ENCODE measurements at regions not wholly inside any gene's neighbourhood (a gene's known extent, or its start where the extent isn't known, plus 50 kb on each side); places are given as distances from the start of the nearest gene placed in this dataset.

- H3K27me3 ChIP-seq (ENCODE audit: insufficient read depth, insufficient read length) = no peaks in the 10 kb centered on the region
- no peak for TF ChIP-seq ZNF274 (IDR thresholded peaks at IDR 0.05; ENCODE audit: low read depth, low read length)
- TF ChIP-seq SUZ12 (IDR thresholded peaks at IDR 0.05; ENCODE audit: extremely low read depth, insufficient read depth, insufficient read length) = no peak
- no peak for TF ChIP-seq YY1 (IDR thresholded peaks at IDR 0.05; ENCODE audit: insufficient read depth, insufficient read length)
- no peak overlapping the region for H3K9ac ChIP-seq (ENCODE audit: insufficient read length, low read depth)
- no peaks in the 10 kb centered on the region for H3K36me3 ChIP-seq (ENCODE audit: insufficient read depth, insufficient read length, low read length)
- no peaks in the 10 kb centered on the region for H3K4me1 ChIP-seq (ENCODE audit: insufficient read depth, insufficient read length)
- no peak for DNase-seq (ENCODE audit: low read depth, low spot score)
- no peak overlapping the region for H3K4me3 ChIP-seq (ENCODE audit: insufficient read length, low read depth)
- no peaks in the 10 kb centered on the region for H3K9me3 ChIP-seq (ENCODE audit: insufficient read depth, low read length)
Measured at GRCh38 chr16:11471548-11471947, 115.2 kb downstream of the LITAF start.

GRCh38 chr16:11472410-11472809 is 114.3 kb downstream of the LITAF start:
- Histone ChIP-seq H3K9ac (ENCODE audit: insufficient read length, low read depth) (no peak overlapping the region), H3K27me3 (ENCODE audit: insufficient read depth, insufficient read length) (no peaks in the 10 kb centered on the region), H3K9me3 (ENCODE audit: insufficient read depth, low read length) (no peaks in the 10 kb centered on the region), H3K4me3 (ENCODE audit: insufficient read length, low read depth) (no peak overlapping the region), H3K4me1 (ENCODE audit: insufficient read depth, insufficient read length) (no peaks in the 10 kb centered on the region), H3K36me3 (ENCODE audit: insufficient read depth, insufficient read length, low read length) (no peaks in the 10 kb centered on the region)
- DNase-seq (ENCODE audit: low read depth, low spot score) = no peak
- TF ChIP-seq YY1 (IDR thresholded peaks at IDR 0.05; ENCODE audit: insufficient read depth, insufficient read length) = no peak
- no peak for TF ChIP-seq ZNF274 (IDR thresholded peaks at IDR 0.05; ENCODE audit: low read depth, low read length)
- no peak for TF ChIP-seq SUZ12 (IDR thresholded peaks at IDR 0.05; ENCODE audit: extremely low read depth, insufficient read depth, insufficient read length)

GRCh38 chr16:11472851-11473250 is 113.9 kb downstream of the LITAF start:
- no peaks in the 10 kb centered on the region for H3K9me3 ChIP-seq (ENCODE audit: insufficient read depth, low read length)
- no peak overlapping the region for H3K4me3 ChIP-seq (ENCODE audit: insufficient read length, low read depth)
- no peak overlapping the region for H3K9ac ChIP-seq (ENCODE audit: insufficient read length, low read depth)
- DNase-seq (ENCODE audit: low read depth, low spot score) = no peak
- TF ChIP-seq SUZ12 (IDR thresholded peaks at IDR 0.05; ENCODE audit: extremely low read depth, insufficient read depth, insufficient read length) (no peak), ZNF274 (IDR thresholded peaks at IDR 0.05; ENCODE audit: low read depth, low read length) (no peak), YY1 (IDR thresholded peaks at IDR 0.05; ENCODE audit: insufficient read depth, insufficient read length) (no peak)
- no peaks in the 10 kb centered on the region for H3K4me1 ChIP-seq (ENCODE audit: insufficient read depth, insufficient read length)
- H3K27me3 ChIP-seq (ENCODE audit: insufficient read depth, insufficient read length) = no peaks in the 10 kb centered on the region
- H3K36me3 ChIP-seq (ENCODE audit: insufficient read depth, insufficient read length, low read length) = no peaks in the 10 kb centered on the region

GRCh38 chr16:11473728-11474127 is 113.0 kb downstream of the LITAF start:
- Histone ChIP-seq H3K9me3 (ENCODE audit: insufficient read depth, low read length) (no peaks in the 10 kb centered on the region), H3K9ac (ENCODE audit: insufficient read length, low read depth) (no peak overlapping the region), H3K36me3 (ENCODE audit: insufficient read depth, insufficient read length, low read length) (no peaks in the 10 kb centered on the region), H3K4me3 (ENCODE audit: insufficient read length, low read depth) (no peak overlapping the region), H3K27me3 (ENCODE audit: insufficient read depth, insufficient read length) (no peaks in the 10 kb centered on the region), H3K4me1 (ENCODE audit: insufficient read depth, insufficient read length) (no peaks in the 10 kb centered on the region)
- no peak for TF ChIP-seq SUZ12 (IDR thresholded peaks at IDR 0.05; ENCODE audit: extremely low read depth, insufficient read depth, insufficient read length)
- TF ChIP-seq YY1 (IDR thresholded peaks at IDR 0.05; ENCODE audit: insufficient read depth, insufficient read length) = no peak
- no peak for TF ChIP-seq ZNF274 (IDR thresholded peaks at IDR 0.05; ENCODE audit: low read depth, low read length)
- no peak for DNase-seq (ENCODE audit: low read depth, low spot score)

GRCh38 chr16:11474617-11475291 is 112.0 kb downstream of the LITAF start:
- H3K9me3 ChIP-seq (ENCODE audit: insufficient read depth, low read length) = no peaks in the 10 kb centered on the region
- no peak overlapping the region for H3K4me3 ChIP-seq (ENCODE audit: insufficient read length, low read depth)
- H3K36me3 ChIP-seq (ENCODE audit: insufficient read depth, insufficient read length, low read length) = no peaks in the 10 kb centered on the region
- H3K9ac ChIP-seq (ENCODE audit: insufficient read length, low read depth) = no peak overlapping the region
- H3K27me3 ChIP-seq (ENCODE audit: insufficient read depth, insufficient read length) = no peaks in the 10 kb centered on the region
- no peak for DNase-seq (ENCODE audit: low read depth, low spot score)
- H3K4me1 ChIP-seq (ENCODE audit: insufficient read depth, insufficient read length) = no peaks in the 10 kb centered on the region
- TF ChIP-seq ZNF274 (IDR thresholded peaks at IDR 0.05; ENCODE audit: low read depth, low read length) (no peak), SUZ12 (IDR thresholded peaks at IDR 0.05; ENCODE audit: extremely low read depth, insufficient read depth, insufficient read length) (no peak), YY1 (IDR thresholded peaks at IDR 0.05; ENCODE audit: insufficient read depth, insufficient read length) (no peak)

GRCh38 chr16:11475896-11476630 is 110.7 kb downstream of the LITAF start:
- no peaks in the 10 kb centered on the region for H3K36me3 ChIP-seq (ENCODE audit: insufficient read depth, insufficient read length, low read length)
- H3K9ac ChIP-seq (ENCODE audit: insufficient read length, low read depth) = no peak overlapping the region
- no peak for DNase-seq (ENCODE audit: low read depth, low spot score)
- no peaks in the 10 kb centered on the region for H3K27me3 ChIP-seq (ENCODE audit: insufficient read depth, insufficient read length)
- H3K4me3 ChIP-seq (ENCODE audit: insufficient read length, low read depth) = no peak overlapping the region
- H3K9me3 ChIP-seq (ENCODE audit: insufficient read depth, low read length) = no peaks in the 10 kb centered on the region
- TF ChIP-seq SUZ12 (IDR thresholded peaks at IDR 0.05; ENCODE audit: extremely low read depth, insufficient read depth, insufficient read length) (no peak), ZNF274 (IDR thresholded peaks at IDR 0.05; ENCODE audit: low read depth, low read length) (no peak), YY1 (IDR thresholded peaks at IDR 0.05; ENCODE audit: insufficient read depth, insufficient read length) (no peak)
- H3K4me1 ChIP-seq (ENCODE audit: insufficient read depth, insufficient read length) = no peaks in the 10 kb centered on the region

- H3K4me1 ChIP-seq (ENCODE audit: insufficient read depth, insufficient read length) = no peaks in the 10 kb centered on the region
- no peak for TF ChIP-seq YY1 (IDR thresholded peaks at IDR 0.05; ENCODE audit: insufficient read depth, insufficient read length)
- no peak for TF ChIP-seq SUZ12 (IDR thresholded peaks at IDR 0.05; ENCODE audit: extremely low read depth, insufficient read depth, insufficient read length)
- TF ChIP-seq ZNF274 (IDR thresholded peaks at IDR 0.05; ENCODE audit: low read depth, low read length) = no peak
- H3K27me3 ChIP-seq (ENCODE audit: insufficient read depth, insufficient read length) = no peaks in the 10 kb centered on the region
- H3K36me3 ChIP-seq (ENCODE audit: insufficient read depth, insufficient read length, low read length) = no peaks in the 10 kb centered on the region
- no peaks in the 10 kb centered on the region for H3K9me3 ChIP-seq (ENCODE audit: insufficient read depth, low read length)
- no peak for DNase-seq (ENCODE audit: low read depth, low spot score)
- no peak overlapping the region for H3K4me3 ChIP-seq (ENCODE audit: insufficient read length, low read depth)
- no peak overlapping the region for H3K9ac ChIP-seq (ENCODE audit: insufficient read length, low read depth)
Measured at GRCh38 chr16:11476676-11477075, 110.0 kb downstream of the LITAF start.
